Uterus (tissue), 3 donors: ENCODE measurements at regions not wholly inside any gene's neighbourhood (a gene's known extent, or its start where the extent isn't known, plus 50 kb on each side); places are given as distances from the start of the nearest gene placed in this dataset.

Source experiments
- DNase-seq, 2 donors: peaks; one replicate each; pipeline ENCODE4 v3.0.0-alpha.2; 2019 to 2020
- H3K27ac ChIP-seq, 2 donors: fragments of 200-600 bp; sonication (generic); 1 replicate in 1 of 2; 2 replicates in 1 of 2; pipeline ENCODE4 v1.5.1; 2016 to 2018
- H3K27me3 ChIP-seq, 2 donors: fragments of 200-600 bp; sonication (generic); one replicate each; pipeline ENCODE4 v1.5.1; 2018 to 2019; ENCODE audit warnings: control low read depth in 1 of 2
- H3K36me3 ChIP-seq, 2 donors: fragments of 200-600 bp; sonication (generic); one replicate each; pipeline ENCODE4 v1.5.1; 2019; ENCODE audit warnings: control low read depth in 1 of 2
- H3K4me1 ChIP-seq, 2 donors: fragments of 200-600 bp; sonication (generic); one replicate each; pipeline ENCODE4 v1.5.1; 2018 to 2019; ENCODE audit warnings: control low read depth in 1 of 2
- H3K4me3 ChIP-seq, 2 donors: fragments of 200-600 bp; sonication (generic); 1 replicate in 1 of 2; 2 replicates in 1 of 2; pipeline ENCODE4 v1.5.1; 2018 to 2019; ENCODE audit warnings: mild to moderate bottlenecking in 1 of 2
- H3K9me3 ChIP-seq, 2 donors: fragments of 200-600 bp; sonication (generic); one replicate each; pipeline ENCODE4 v1.5.1; 2019; ENCODE audit warnings: control low read depth in 1 of 2
- CTCF ChIP-seq, 4 experiments: fragments of 200-600 bp in 2 of 4; fragments of 450-650 bp in 2 of 4; sonication (generic) in 2 of 4; IDR thresholded peaks; one replicate each; pipeline ENCODE4 v1.5.1; 2016 to 2019; ENCODE audit warnings: antibody characterized with exemption in 4 of 4, mild to moderate bottlenecking in 2 of 4, moderate library complexity in 1 of 4
- POLR2A ChIP-seq, 2 donors: fragments of 450-650 bp; IDR thresholded peaks; one replicate each; pipeline ENCODE4 v1.6.1; 2016; ENCODE audit warnings: antibody characterized with exemption in 2 of 2, mild to moderate bottlenecking in 1 of 2, moderate library complexity in 1 of 2
- intact Hi-C: fragments of 100-400 bp; cut with DNase I; formaldehyde crosslinking; loops from one replicate; pipeline ENCODE4 v1.15.1; 2023; ENCODE audit warnings: low total_unique reads
- donor health status: DM: yes; HTN: yes; CAD: no.

DNA sequence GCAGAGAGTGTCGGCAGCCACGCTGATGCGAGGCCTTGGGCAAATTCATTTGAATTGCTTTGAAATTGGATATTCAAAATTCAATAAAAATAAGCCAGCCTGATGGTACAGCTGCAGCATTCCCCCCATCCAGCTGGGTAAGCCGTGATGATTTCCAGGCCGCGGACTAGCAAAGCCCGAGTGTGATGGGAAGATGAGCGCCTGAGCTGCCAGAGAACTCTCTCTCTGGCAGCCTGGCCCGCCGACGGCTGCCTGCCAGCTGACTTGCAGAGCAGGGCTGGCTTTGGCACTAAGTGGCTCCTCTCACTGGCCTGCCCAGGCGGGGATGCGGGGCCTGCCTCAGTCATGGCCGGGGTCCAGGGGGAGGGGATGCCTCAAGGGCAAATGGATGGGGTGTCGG is 268.3 kb upstream of the WWC1 start:
- DNase-seq = peak in 1 of 2 donors; percentile 15

GRCh38 chr5:168024306-168024705 is 267.1 kb upstream of the WWC1 start:
- no peak overlapping the region for H3K27ac ChIP-seq
- H3K9me3 ChIP-seq = no peaks in the 10 kb centered on the region
- no peaks in the 10 kb centered on the region for H3K27me3 ChIP-seq
- H3K4me3 ChIP-seq = no peak overlapping the region
- H3K4me1 ChIP-seq = no peaks in the 10 kb centered on the region
- no peak for DNase-seq
- no peak for TF ChIP-seq POLR2A (IDR thresholded peaks at IDR 0.05)
- TF ChIP-seq CTCF (IDR thresholded peaks at IDR 0.05) = no peak
- intact Hi-C loops = no loop called here
- H3K36me3 ChIP-seq = no peaks in the 10 kb centered on the region

More for the DNA sequence above, 268.3 kb upstream of the WWC1 start:
- no peaks in the 10 kb centered on the region for H3K27me3 ChIP-seq
- no peaks in the 10 kb centered on the region for H3K36me3 ChIP-seq
- H3K4me1 ChIP-seq = no peaks in the 10 kb centered on the region
- H3K9me3 ChIP-seq = no peaks in the 10 kb centered on the region
- TF ChIP-seq CTCF (IDR thresholded peaks at IDR 0.05) (no peak), POLR2A (IDR thresholded peaks at IDR 0.05) (no peak)
- intact Hi-C loops = no loop called here
- no peak overlapping the region for H3K27ac ChIP-seq
- no peak overlapping the region for H3K4me3 ChIP-seq

DNA sequence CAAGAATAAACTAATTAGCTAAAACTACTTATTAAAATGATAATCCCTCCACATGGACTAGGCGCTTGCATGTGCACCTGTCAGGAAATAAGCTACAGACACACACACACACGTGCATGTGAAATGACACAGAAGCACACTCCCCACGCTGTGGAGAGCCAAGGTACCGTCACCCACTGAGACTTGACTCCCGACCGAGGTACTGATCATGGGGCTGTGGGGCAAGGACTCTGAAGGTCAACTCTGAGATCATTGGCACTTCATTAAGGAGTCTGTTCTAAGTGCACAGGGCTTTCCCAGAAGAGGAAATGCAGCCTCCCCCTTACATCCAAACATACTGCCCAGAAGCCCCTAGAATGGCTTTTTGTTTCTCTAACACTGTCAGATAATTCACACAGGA is 264.4 kb upstream of the WWC1 start:
- intact Hi-C loops = no loop called here
- DNase-seq = no peak
- Histone ChIP-seq H3K4me3 (no peak overlapping the region), H3K9me3 (no peaks in the 10 kb centered on the region), H3K27me3 (no peaks in the 10 kb centered on the region), H3K4me1 (no peaks in the 10 kb centered on the region), H3K27ac (no peak overlapping the region), H3K36me3 (no peaks in the 10 kb centered on the region)
- TF ChIP-seq POLR2A (IDR thresholded peaks at IDR 0.05) = no peak
- TF ChIP-seq CTCF (IDR thresholded peaks at IDR 0.05) = no peak

DNA sequence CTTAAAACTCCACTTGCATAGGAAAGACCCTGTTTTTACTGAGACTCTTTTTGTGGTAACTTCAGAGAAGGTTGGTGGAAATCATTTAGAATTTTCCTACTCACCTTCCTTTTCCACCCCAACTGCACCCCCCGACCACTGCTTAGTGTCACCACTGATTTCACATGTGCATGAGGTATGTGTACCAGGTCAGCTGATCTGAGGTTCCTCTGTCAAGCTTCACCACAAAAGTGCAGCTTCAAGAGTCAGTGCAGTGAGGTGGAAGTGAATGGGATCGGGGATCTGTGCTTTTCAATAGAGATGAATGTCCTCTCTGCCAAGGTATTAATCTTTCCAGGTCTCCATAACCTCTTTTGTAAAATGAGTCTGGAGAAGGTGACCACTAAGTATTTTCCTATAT is 260.5 kb upstream of the WWC1 start:
- no peak for TF ChIP-seq POLR2A (IDR thresholded peaks at IDR 0.05)
- TF ChIP-seq CTCF (IDR thresholded peaks at IDR 0.05) = no peak
- Histone ChIP-seq H3K27ac (no peak overlapping the region), H3K4me1 (no peaks in the 10 kb centered on the region), H3K27me3 (no peaks in the 10 kb centered on the region), H3K36me3 (no peaks in the 10 kb centered on the region), H3K9me3 (no peaks in the 10 kb centered on the region), H3K4me3 (no peak overlapping the region)
- intact Hi-C loops = no loop called here
- DNase-seq = no peak

DNA sequence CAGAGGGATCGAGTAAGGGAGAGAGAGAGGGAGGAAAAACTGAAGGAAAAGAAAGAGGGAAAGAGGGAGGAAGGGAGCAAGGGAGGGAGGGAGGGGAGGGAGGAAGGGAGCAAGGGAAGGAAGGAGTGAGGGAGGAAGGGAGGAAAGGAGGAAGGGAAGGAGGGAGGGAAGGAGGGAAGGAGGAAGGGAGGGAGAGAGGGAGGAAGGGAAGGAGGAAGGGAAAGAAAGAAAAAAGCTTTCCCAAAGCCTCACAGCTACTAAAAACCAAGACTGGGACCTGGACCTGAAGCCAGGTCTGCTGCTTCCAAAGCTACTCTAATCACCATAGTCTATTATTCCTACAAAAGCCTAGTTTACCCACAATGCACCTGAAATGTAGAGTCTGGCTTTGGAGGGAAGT is 259.8 kb upstream of the WWC1 start:
- Histone ChIP-seq H3K36me3 (no peaks in the 10 kb centered on the region), H3K27me3 (no peaks in the 10 kb centered on the region), H3K27ac (no peak overlapping the region), H3K9me3 (no peaks in the 10 kb centered on the region), H3K4me3 (no peak overlapping the region), H3K4me1 (no peaks in the 10 kb centered on the region)
- no peak for DNase-seq
- intact Hi-C loops = no loop called here
- no peak for TF ChIP-seq POLR2A (IDR thresholded peaks at IDR 0.05)
- TF ChIP-seq CTCF (IDR thresholded peaks at IDR 0.05) = no peak
